HepG2 (cell line): ENCODE measurements at regions not wholly inside any gene's neighbourhood (a gene's known extent, or its start where the extent isn't known, plus 50 kb on each side); places are given as distances from the start of the nearest gene placed in this dataset.

Source experiments
- ATAC-seq: fragments of 200-7000 bp; cut with Tn5 transposase; 3 replicates; pipeline ENCODE4 v1.9.1; 2020; ENCODE audit warnings: mild to moderate bottlenecking, moderate library complexity
- BruUV-seq: library from RNA; stranded (reverse); fragments of 400-500 nt; replicated peaks from 2 replicates; lab custom pipeline; 2021; lab: Mats Ljungman, UMichigan
- CTCF ChIA-PET: fragments of 300-600 bp; formaldehyde crosslinking; extraction: SDS; loops from one replicate; lab custom pipeline; 2021; ENCODE audit warnings: low total read pairs, inconsistent platforms, low intra/inter-chr PET ratio; lab: Yijun Ruan, JAX
- POLR2A ChIA-PET: fragments of 350-600 bp; sonication (Branson Sonifier 250); formaldehyde crosslinking; loops from one replicate; lab custom pipeline; 2020; ENCODE audit warnings: antibody characterized with exemption, inconsistent platforms; lab: Yijun Ruan, JAX
- DNase-seq: peaks from one replicate; pipeline ENCODE4 v3.0.0-alpha.2; 2015; ENCODE audit warnings: low spot score
- FAIRE-seq: peaks from 3 replicates; lab custom pipeline; 2011; peaks lifted over from hg19 to GRCh38; lab: Jason Lieb, UNC
- H2AFZ ChIP-seq: one replicate; pipeline ENCODE4 v1.6.1; 2011; ENCODE audit warnings: low read length, inconsistent platforms
- H3K27ac ChIP-seq: fragments of 300-600 bp; 3 replicates; pipeline ENCODE4 v1.8.0; 2011; ENCODE audit warnings: mixed run types, mild to moderate bottlenecking, mixed read lengths, low read length, inconsistent platforms; ENCODE audit not compliant: insufficient read depth; ENCODE audit errors: extremely low read length
- H3K27me3 ChIP-seq, 2 experiments: fragments of 200-600 bp in 1 of 2; 2 replicates in 1 of 2; 3 replicates in 1 of 2; pipeline versions ENCODE4 v1.6.0 to v1.8.0; 2011; ENCODE audit warnings: low read length in 2 of 2, mild to moderate bottlenecking in 2 of 2, moderate library complexity in 2 of 2, inconsistent platforms in 1 of 2; ENCODE audit not compliant: insufficient read depth in 2 of 2, control insufficient read depth in 1 of 2
- H3K36me3 ChIP-seq, 2 experiments: fragments of 200-600 bp in 1 of 2; replicated peaks in 1 of 2; 2 replicates in 1 of 2; 3 replicates in 1 of 2; pipeline versions ENCODE4 v1.5.1 to v1.8.0; 2011; ENCODE audit warnings: low read length in 2 of 2, inconsistent platforms in 1 of 2; ENCODE audit not compliant: insufficient read depth in 2 of 2, control insufficient read depth in 1 of 2
- H3K4me1 ChIP-seq: 2 replicates; pipeline ENCODE4 v1.5.1; 2012; ENCODE audit warnings: low read length, inconsistent platforms; ENCODE audit not compliant: insufficient read depth
- H3K4me2 ChIP-seq: 2 replicates; pipeline ENCODE4 v1.6.0; 2011; ENCODE audit warnings: low read depth, low read length, inconsistent platforms
- H3K4me3 ChIP-seq, 3 experiments: fragments of 200-600 bp in 1 of 3; sonication (generic), shearing (Covaris generic) in 1 of 3; replicated peaks in 1 of 3; 2 replicates each; pipeline ENCODE4 v1.5.1; 2011 to 2016; ENCODE audit warnings: low read length in 3 of 3, inconsistent platforms in 2 of 3, low read depth in 2 of 3, mild to moderate bottlenecking in 2 of 3, control low read depth in 1 of 3, mixed read lengths in 1 of 3; ENCODE audit not compliant: insufficient read depth in 1 of 3
- H3K79me2 ChIP-seq: one replicate; pipeline ENCODE4 v1.6.1; 2011; ENCODE audit warnings: low read length, inconsistent platforms; ENCODE audit not compliant: insufficient read depth
- H3K9ac ChIP-seq: 2 replicates; pipeline ENCODE4 v1.6.0; 2011; ENCODE audit warnings: mild to moderate bottlenecking, low read depth, low read length, inconsistent platforms; ENCODE audit not compliant: insufficient read depth
- H3K9me3 ChIP-seq: 2 replicates; pipeline ENCODE4 v1.5.1; 2012; ENCODE audit warnings: mild to moderate bottlenecking, low read length
- H4K20me1 ChIP-seq: 2 replicates; pipeline ENCODE4 v1.6.0; 2011; ENCODE audit warnings: inconsistent platforms, mild to moderate bottlenecking, low read length, moderate library complexity; ENCODE audit not compliant: insufficient read depth
- MEF2D ChIP-seq: sonication (generic); formaldehyde crosslinking; IDR thresholded peaks from 2 replicates; pipeline ENCODE4 v1.5.1; 2020; ENCODE audit warnings: mild to moderate bottlenecking, missing genetic modification reagents
- NR2F1 ChIP-seq, 2 experiments: fragments of 450-650 bp in 1 of 2; formaldehyde crosslinking in 1 of 2; IDR thresholded peaks; 2 replicates each; pipeline versions ENCODE4 v1.5.0 to v1.6.1; 2016 to 2020; ENCODE audit warnings: mild to moderate bottlenecking in 1 of 2, missing compliant biosample characterization in 1 of 2, missing genetic modification reagents in 1 of 2, moderate library complexity in 1 of 2
- PCBP2 ChIP-seq: fragments of 200-400 bp; formaldehyde crosslinking; optimal IDR thresholded peaks from 2 replicates; pipeline ENCODE3; 2018; ENCODE audit warnings: low read length, low read depth; ENCODE audit not compliant: poor library complexity, severe bottlenecking
- ZNF772 ChIP-seq: sonication (generic); formaldehyde crosslinking; IDR thresholded peaks from 2 replicates; pipeline ENCODE4 v1.5.0; 2020; ENCODE audit warnings: mild to moderate bottlenecking, missing genetic modification reagents
- in situ Hi-C: cut with HindIII; loops from 2 replicates; pipeline ENCODE4 v1.10.0; 2017; ENCODE audit warnings: low pct_unique_long_range_greater_than_20kb; ENCODE audit not compliant: extremely low pct_ligation_motif_present
- intact Hi-C: fragments of 100-400 bp; cut with micrococcal nuclease; formaldehyde crosslinking; loops from one replicate; pipeline ENCODE4 v1.10.0; 2022; ENCODE audit not compliant: unreplicated experiment
- TF ChIP-seq, protein P1 (sequence below): IDR thresholded peaks from 2 replicates; pipeline ENCODE4 v1.6.1; 2016; ENCODE audit warnings: missing compliant biosample characterization, missing genetic modification reagents, borderline replicate concordance
- TF ChIP-seq, protein P2 (sequence below): sonication (generic); formaldehyde crosslinking; IDR thresholded peaks from 2 replicates; pipeline ENCODE4 v1.4.0; 2020; ENCODE audit warnings: mild to moderate bottlenecking, missing genetic modification reagents

DNA sequence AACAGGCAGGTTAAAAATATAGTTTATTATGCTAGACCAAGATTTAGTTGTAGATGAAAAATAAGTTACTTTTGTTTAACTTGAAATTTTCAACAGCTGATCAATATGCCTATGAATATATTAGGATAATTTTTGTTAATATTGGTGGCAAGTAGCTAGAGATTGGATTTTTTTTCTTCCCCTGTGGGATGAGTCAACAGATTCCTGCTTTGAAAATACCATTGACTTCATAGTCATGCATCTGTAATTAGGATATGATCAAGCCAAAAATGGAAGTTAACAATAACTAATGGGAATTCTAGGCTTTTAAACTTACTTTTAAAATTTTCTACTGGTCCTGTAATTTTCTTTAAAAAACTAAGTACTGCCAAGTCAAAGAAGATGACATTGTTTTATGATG, 211.7 kb downstream of the ZIC1 start:
- Histone ChIP-seq H3K27ac (no peak overlapping the region), H3K9ac (no peak overlapping the region), H3K9me3 (no peaks in the 10 kb centered on the region), H3K79me2 (no peaks in the 10 kb centered on the region), H3K36me3 (no peaks in the 10 kb centered on the region), H3K4me3 (no peak overlapping the region), H4K20me1 (no peaks in the 10 kb centered on the region), H3K27me3 (no peaks in the 10 kb centered on the region), H3K4me2 (no peak overlapping the region), H2AFZ (no peak overlapping the region), H3K4me1 (no peaks in the 10 kb centered on the region)
- DNase-seq (no peak), FAIRE-seq (no peak), ATAC-seq (no peak)
- POLR2A ChIA-PET, result no interaction called here
- intact Hi-C loops (no loop called here), in situ Hi-C loops (no loop called here)
- CTCF ChIA-PET, result no interaction called here
- TF ChIP-seq, protein P1, sequence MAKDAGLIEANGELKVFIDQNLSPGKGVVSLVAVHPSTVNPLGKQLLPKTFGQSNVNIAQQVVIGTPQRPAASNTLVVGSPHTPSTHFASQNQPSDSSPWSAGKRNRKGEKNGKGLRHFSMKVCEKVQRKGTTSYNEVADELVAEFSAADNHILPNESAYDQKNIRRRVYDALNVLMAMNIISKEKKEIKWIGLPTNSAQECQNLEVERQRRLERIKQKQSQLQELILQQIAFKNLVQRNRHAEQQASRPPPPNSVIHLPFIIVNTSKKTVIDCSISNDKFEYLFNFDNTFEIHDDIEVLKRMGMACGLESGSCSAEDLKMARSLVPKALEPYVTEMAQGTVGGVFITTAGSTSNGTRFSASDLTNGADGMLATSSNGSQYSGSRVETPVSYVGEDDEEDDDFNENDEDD (CRISPR knock-in tag), result no peak
- TF ChIP-seq ZNF772 (CRISPR knock-in tag), result no peak
- TF ChIP-seq, protein P2, sequence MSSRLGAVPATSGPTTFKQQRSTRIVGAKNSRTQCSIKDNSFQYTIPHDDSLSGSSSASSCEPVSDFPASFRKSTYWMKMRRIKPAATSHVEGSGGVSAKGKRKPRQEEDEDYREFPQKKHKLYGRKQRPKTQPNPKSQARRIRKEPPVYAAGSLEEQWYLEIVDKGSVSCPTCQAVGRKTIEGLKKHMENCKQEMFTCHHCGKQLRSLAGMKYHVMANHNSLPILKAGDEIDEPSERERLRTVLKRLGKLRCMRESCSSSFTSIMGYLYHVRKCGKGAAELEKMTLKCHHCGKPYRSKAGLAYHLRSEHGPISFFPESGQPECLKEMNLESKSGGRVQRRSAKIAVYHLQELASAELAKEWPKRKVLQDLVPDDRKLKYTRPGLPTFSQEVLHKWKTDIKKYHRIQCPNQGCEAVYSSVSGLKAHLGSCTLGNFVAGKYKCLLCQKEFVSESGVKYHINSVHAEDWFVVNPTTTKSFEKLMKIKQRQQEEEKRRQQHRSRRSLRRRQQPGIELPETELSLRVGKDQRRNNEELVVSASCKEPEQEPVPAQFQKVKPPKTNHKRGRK (CRISPR knock-in tag), result no peak
- TF ChIP-seq MEF2D (CRISPR knock-in tag), result no peak
- TF ChIP-seq NR2F1 (CRISPR knock-in tag; IDR thresholded peaks at IDR 0.05), result no peak
- no peak for TF ChIP-seq PCBP2
- BruUV-seq, result no TSS peak
